DMS79 (cell line): ENCODE measurements at regions not wholly inside any gene's neighbourhood (a gene's known extent, or its start where the extent isn't known, plus 50 kb on each side); places are given as distances from the start of the nearest gene placed in this dataset.

Source experiments
- DNase-seq: peaks from one replicate; lab custom pipeline; 2025; lab: John Stamatoyannopoulos, UW

- no peak for DNase-seq
Measured at GRCh38 chr9:7298123-7298522, 501.5 kb downstream of the DMAC1 start.

DNA sequence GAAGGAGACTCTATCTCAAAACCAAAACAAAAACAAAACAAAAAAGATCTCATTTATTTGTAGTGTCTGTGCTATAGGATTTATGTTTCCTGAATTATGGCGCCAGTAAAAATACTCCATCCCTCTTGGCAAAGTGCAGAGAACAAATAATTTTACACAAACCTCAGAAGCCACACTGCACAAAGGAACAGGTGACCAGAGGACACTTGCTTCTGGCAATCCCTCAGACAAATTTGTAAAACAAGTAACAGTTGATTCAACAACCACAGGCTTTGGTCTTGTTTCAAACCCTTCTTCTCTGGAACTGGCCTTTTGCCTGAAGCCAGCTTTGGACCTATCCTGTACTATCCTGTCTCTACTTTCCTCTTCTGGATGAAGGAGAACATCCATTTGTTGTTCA lies 502.1 kb downstream of the DMAC1 start:
- no peak for DNase-seq

GRCh38 chr9:7293091-7293490 lies 506.5 kb downstream of the DMAC1 start:
- no peak for DNase-seq

DNA sequence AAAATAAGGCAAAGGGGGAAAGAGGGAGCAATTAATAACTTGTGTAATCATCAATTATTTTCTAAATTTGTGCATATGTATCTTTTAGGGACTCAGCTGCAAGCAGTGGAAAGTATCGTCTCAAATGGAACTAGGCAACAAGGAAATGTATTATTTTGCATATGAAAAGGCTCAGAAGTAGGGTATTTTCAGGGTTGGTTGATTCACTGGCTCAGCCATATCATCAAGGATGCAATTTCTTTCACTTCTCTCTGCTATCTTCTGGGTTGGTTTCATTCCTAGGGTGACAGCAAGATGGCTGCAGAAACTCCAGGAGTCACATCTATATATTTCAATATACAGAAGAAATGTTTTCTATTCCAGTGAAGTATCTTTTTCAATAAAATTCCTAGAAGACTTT lies 509.8 kb downstream of the DMAC1 start:
- DNase-seq: no peak

DNA sequence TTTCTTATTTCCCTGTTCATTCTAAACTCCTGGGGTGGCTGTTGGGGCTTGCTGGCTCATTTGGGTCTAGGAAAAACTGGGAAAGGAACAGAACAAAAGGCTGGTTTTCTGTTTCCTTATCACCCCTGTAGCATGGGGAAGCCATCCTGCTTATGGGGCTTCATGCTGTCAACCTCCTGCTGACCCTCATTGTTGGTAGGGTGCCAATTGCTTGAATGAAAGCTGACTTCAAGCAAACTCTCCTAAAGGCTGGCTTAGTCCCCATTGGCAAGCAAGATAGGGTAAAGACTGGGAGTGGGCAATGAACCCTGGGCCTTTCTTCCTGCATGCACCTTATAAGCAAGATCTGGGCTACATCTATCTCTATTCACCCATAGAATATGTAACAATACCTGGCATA lies 511.6 kb downstream of the DMAC1 start:
- DNase-seq: no peak

DNA sequence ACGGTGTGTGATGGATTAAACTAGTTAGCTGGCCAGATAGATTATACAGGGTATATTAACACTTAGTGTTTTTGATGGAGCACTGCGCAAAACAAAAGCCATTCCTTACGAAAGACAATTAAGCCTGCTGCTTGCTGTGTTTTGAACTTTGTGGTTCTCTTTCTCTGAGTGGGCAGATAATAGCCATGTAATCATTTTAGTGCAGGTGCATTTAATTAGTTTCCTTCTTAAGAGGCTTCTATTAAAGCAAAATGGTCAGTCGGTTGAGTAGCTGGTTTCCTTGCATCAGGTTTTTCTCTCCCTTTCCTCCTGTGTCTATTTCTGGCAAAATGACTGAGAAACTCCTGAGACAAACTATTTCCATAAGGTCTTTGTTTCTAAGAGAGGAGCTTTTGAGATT lies 512.5 kb downstream of the DMAC1 start:
- peak; percentile 88 for DNase-seq

GRCh38 chr9:7286101-7286500 lies 513.5 kb downstream of the DMAC1 start:
- no peak for DNase-seq

GRCh38 chr9:7285199-7285598 lies 514.4 kb downstream of the DMAC1 start:
- no peak for DNase-seq

DNA sequence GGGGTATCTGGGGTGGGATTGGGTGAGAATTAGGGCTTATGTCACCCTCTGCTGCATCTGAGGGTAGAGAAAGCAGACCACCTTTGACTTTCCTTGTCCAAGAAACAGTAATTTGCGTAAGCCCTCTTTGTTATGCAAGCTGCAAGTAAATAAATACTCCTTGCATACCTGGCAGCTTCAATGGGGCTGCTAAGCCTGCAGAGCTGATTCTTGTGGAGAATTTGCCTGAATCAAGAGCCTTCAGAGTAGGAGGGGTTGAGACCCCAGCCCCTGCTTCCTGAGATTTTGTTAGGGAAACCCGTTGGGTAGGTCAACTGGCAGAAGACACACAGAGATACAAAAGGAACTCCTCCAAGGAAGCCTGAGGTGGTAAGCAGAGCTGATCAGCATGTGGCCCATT lies 515.1 kb downstream of the DMAC1 start:
- no peak for DNase-seq

DNA sequence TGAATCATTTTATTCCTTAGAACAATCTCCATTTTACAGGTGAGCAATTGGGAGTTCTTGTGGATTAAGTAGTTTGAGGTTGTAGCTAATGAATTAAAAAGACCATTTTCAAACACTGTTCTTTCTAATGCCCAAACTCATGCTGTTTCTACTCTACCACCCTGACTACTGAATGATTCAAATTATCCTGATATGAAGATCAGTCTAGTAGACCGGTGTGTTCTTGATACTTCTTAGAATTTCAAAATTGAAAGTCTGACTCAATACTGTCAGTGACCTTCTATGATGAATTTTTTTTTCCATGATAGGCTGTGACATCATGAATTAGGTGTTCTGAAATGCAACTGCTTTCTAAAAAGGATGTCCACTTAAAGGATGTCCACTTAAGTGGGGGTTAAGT lies 515.5 kb downstream of the DMAC1 start:
- no peak for DNase-seq

DNA sequence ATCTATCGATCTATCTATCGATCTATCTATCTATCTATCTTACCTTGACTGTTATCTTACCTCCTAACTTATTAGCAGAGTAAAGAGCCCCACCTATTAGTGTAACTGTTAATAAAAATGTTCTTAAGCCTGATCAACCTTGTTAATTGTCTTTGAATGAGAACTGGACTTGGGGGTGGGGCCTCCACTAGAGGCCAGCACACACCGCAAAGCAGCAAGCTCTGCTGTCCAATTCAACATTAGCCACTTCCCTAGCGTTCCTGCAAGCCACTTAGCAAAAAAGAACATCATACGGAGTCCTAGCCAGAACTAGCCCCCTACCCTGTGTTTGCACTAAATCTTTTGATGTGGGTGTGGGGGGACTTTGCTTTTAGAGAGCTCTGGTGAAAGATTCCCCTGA lies 515.8 kb downstream of the KDM4C start:
- DNase-seq: no peak

DNA sequence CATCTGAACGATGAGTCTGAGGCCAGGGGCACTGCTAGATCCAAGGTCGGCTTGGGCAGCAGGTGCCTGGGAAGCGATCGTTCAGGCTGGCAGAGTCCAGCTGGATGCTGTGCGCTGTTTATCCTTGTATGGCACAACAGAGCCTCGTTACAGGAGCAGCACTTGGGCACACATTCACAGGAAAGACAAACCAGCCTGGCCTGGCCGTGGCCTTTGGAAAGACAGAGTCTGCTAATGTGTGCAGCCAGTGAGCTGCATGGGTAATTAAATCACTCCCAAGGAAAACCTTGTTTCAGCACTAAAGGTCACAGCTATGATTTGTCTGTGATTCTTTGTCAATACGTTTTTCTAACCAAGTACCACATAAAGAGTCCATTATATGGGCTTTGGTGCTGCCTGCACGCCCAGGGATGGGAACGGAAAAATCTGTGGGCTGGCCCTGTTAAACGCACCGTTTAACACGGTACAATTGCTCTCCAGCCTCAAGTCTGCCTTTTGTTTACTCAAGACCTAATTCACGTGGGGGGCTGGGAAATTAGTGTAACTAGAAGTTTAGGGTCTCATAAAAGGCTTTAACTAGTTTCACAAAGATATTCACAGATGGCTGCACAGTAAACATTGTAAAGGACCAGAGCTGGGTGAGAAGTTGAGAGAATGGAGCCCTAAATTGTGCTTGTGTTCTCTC lies 509.3 kb downstream of the KDM4C start:
- DNase-seq: peak; percentile 99

DNA sequence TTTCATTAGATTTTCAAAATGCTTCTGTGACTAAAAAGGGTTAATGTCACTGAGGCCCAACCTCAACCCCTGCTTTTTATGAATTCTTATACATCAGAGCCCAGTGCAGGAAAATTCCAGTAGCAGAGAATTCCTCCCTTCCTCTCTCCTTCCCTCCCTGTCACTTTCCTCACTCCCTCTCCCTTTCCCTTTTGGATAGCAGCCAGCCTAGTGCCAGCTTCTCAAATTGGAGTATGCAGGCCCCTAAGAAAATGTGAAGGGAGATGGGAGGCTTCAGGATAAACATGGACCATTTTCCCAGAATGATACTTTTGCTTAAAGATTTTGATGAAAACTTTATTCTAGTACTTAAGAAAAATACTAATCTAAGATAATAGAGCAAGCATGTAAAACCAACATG lies 507.4 kb downstream of the KDM4C start:
- no peak for DNase-seq

GRCh38 chr9:7259544-7260241 lies 501.9 kb downstream of the KDM4C start:
- DNase-seq: no peak

GRCh38 chr9:7258688-7259396 lies 501.1 kb downstream of the KDM4C start:
- no peak for DNase-seq

DNA sequence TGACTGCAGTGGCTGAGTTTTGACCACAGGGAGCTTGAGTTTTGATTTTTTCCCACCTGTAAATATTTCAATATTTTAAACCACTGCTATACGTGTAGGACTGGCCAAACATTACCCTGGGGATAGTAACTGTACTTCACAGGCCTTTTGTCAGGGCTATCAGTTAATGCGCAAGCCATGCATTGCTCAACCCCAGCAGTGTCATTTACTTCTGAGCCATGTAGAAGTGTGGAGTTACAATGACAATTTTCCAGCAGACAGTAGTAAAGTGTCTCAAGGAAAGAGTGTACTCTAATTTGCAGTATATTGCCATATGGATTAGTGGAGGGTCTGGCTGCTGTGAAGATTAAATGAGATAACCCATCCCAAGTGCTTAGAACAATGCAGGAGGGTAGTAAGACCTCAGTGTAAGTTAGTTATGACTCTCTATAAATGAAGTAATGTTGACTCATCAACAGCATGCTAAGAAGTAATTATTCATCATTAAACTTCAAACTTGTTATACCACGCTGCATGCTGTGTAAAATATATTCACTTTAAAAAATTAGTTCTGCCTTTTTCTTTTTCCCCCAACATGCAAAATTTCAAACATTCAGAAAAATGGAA lies 489.2 kb downstream of the KDM4C start:
- DNase-seq: no peak

DNA sequence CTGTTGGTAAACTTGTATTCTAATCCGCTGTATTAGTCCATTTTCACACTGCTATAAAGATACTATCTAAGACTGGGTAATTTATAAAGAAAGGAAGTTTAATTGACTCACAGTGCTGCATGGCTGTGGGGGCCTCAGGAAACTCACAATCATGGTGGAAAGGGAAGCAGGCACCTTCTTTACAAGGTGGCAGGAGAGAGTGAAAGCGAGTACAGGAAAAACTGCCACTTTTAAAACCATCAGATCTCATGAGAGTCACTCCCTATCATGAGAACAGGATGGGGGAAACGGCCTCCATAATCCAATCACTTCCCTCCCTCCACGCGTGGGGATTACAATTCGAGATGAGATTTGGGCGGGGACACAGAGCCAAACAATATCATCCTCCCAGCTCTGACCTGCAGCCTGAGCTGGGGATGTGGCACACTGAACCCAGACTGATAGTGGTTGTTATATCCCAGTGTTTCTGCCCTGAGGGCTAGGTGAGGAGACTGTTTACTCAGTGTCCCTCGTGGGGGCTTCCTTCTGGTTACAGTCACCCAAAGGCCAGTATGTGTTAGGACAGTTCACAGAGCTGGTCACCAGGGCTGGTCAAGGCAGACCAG lies 488.3 kb downstream of the KDM4C start:
- DNase-seq: no peak

GRCh38 chr9:7243838-7244237 lies 486.1 kb downstream of the KDM4C start:
- DNase-seq: no peak

GRCh38 chr9:7242126-7242525 lies 484.4 kb downstream of the KDM4C start:
- no peak for DNase-seq

- no peak for DNase-seq
Measured at GRCh38 chr9:7241694-7242093, 483.9 kb downstream of the KDM4C start.

DNA sequence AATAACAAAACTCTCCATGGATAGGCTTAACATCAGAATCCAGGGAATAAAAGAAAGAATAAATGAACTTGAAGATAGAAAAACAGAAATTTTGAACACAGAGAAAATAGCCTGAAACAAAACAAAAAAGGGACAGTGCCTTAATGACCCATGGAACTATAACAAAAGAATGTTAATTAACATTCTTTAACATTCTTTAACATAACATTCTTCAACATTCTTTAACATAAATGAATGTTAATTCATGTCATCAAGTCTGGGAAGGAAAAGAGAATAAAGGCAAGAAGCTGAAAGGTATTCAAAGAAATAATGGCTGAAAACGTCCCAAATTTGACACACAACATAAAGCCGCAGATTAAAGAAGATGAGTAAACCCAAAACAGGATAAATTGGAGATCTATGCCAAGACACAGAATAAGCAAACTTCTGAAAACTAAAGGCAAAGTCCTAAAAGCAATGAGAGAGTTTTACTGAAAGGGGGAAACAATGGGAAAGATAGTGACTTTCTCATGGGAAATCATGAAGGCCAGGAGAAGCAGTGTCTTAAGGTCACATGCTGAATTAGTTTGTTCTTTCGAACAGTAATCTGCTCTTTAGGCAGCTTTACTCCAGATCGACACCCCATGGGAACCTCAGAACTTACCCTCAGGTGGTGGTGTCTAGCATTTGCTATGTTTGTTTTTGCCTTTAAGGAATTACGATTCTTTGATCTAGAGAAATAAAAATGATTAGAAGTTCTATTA lies 483.0 kb downstream of the KDM4C start:
- DNase-seq: no peak

- DNase-seq: no peak
Measured at GRCh38 chr9:7239708-7240107, 481.9 kb downstream of the KDM4C start.
